ENCODE measurements at regions not wholly inside any gene's neighbourhood (a gene's known extent, or its start where the extent isn't known, plus 50 kb on each side); places are given as distances from the start of the nearest gene placed in this dataset.
A peak's percentile ranks its signal among the peaks of the same experiment; 100 is the strongest.

DNA sequence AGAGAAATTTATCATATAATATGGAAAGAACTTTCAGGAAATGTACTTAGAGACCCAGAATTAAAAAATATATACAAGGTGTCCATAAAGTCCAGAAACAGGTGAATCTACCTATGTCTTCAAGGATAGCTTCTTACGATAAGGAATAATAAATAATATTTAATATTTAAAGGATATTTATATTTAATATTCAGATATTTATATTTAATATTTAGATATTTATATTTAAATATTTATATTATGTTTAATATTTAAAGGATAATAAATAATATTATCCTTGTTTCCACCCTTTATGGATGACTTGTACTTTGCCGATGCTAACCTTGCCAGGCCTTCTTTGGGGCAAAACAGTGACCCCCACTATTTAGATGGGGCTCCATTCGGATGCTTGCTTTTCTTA, 169.5 kb upstream of the CADM1 start:
- no peak for DNase-seq (ENCODE audit: low read depth)

DNA sequence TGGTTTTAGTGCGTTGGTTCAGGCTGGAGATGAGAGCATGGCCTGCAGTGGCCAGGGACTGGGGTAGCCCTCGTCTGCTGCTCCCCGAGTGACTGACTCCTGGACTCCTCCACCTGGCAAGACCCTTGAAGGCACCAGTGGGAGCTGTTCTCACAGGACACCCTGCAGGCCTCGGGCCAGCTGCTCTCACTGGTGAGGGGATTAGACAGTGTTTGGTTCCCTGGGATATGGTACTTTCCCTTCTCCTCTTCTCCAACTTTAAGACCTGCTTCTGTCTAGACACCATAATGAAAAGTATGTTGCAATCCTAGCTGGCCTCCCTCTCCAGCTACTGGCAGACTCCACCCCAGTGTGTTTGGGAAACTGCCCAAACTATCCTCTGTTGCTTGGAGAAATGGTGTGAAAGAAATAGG, 168.8 kb upstream of the CADM1 start:
- DNase-seq (ENCODE audit: low read depth) = peak; percentile 41

- DNase-seq (ENCODE audit: low read depth) = no peak
Observed at GRCh38 chr11:115672412-115672811, 168.2 kb upstream of the CADM1 start.

GRCh38 chr11:115670538-115671205, 166.5 kb upstream of the CADM1 start:
- DNase-seq (ENCODE audit: low read depth) = no peak

GRCh38 chr11:115665958-115666357, 161.7 kb upstream of the CADM1 start:
- peak; percentile 35 for DNase-seq (ENCODE audit: low read depth)

GRCh38 chr11:115665175-115665821, 161.1 kb upstream of the CADM1 start:
- DNase-seq (ENCODE audit: low read depth) = peak; percentile 34

GRCh38 chr11:115664313-115664712, 160.1 kb upstream of the CADM1 start:
- no peak for DNase-seq (ENCODE audit: low read depth)

DNA sequence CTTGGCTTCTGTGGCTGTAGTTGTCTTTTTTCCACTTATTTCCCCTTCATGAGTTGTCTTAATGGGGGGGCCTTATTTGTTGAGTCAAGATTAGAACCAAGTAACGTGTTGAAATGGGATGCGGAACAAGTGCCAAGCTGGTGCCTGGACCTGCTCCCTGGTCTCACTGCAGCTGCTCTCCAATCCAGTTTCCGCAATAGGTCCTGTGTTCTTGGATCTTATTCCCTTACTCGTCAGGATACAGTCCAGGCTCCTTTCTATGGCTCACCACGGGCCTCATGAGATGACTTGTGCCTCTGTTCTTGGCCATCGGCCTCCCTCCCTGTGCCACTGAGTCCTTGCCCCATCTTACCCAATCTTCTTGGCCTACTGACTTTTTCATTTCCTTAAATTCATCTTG, 159.6 kb upstream of the CADM1 start:
- no peak for DNase-seq (ENCODE audit: low read depth)

DNA sequence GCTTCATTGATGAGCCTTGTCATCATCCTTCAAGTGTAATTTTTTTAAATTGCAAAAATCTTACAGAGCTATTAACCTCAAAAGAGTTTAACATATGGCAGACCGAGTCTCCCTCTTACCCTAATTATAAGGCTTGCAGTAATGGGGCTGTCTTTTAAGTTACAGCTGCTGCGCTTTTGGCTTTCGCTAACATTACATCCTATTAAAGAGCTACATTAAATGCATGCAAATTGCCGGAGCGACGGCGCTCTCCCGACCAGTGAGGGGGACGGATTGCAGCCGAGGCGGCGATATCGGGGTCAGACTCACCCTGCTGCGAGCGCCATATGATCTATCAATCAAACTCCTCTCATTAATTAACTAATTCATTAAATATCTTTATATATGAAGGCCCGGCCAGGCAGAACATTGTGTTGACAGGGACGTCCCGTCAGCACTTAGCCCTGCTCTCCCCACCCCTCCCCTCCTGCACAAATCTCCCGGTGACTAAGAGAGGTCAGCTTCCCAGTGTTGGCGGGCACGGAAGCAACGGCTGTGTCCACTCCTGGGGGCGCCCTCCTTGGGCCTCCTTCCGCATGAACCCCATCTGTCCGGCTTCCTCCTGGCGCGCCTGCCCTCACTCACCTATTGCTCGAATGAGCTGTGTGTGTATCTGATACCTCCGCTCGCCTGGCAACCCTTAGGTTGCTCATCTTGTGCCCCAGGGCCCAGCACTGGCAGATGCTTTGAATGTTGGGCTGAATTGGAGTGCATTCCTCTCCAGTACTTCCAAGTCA, 156.0 kb upstream of the CADM1 start:
- peak; percentile 53 for DNase-seq (ENCODE audit: low read depth)

GRCh38 chr11:115659061-115659963, 155.1 kb upstream of the CADM1 start:
- DNase-seq (ENCODE audit: low read depth) = peak; percentile 40

DNA sequence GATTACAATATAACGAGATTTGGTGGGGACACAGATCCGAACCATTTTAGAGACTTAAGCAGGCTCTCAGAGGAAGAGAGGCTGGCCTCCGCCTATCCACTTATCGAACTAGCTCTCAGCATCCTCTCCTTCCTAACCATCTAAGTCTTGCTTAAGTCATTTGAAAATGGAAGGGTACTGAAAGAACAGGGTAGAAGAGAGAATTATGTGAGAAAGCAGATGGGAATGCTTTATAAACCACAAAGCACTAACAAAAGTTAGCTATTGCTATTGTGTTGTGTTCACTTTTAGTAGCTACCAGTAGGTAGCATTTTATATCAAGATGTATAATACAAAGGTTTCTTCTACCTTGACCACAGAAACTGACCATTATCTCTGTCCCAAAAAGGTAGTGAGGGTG, 153.4 kb upstream of the CADM1 start:
- peak; percentile 53 for DNase-seq (ENCODE audit: low read depth)

- peak; percentile 52 for DNase-seq (ENCODE audit: low read depth)
Observed at GRCh38 chr11:115656669-115657068, 152.5 kb upstream of the CADM1 start.

GRCh38 chr11:115656041-115656440, 151.8 kb upstream of the CADM1 start:
- DNase-seq (ENCODE audit: low read depth) = no peak

DNA sequence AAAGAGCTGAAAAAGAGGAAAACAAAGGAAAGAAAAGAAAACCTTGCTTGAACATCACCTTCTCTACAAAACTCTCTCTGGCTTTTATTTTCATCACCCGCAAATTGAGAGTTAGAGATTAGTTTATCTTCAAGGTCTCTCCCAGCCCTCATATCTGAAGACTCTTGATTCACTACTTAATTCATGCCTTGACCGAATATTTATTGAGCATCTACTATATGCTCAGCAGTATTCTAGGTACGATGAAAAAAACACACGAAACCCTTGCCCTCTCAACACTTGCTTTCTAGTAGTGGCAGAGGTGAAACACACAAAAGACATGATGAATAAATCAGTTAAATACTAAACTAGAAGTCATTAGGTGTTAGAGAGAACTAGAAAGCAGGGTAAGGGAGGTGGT, 150.6 kb upstream of the CADM1 start:
- DNase-seq (ENCODE audit: low read depth) = no peak

- DNase-seq (ENCODE audit: low read depth) = peak; percentile 76
Observed at GRCh38 chr11:115653926-115654325, 149.7 kb upstream of the CADM1 start.

DNA sequence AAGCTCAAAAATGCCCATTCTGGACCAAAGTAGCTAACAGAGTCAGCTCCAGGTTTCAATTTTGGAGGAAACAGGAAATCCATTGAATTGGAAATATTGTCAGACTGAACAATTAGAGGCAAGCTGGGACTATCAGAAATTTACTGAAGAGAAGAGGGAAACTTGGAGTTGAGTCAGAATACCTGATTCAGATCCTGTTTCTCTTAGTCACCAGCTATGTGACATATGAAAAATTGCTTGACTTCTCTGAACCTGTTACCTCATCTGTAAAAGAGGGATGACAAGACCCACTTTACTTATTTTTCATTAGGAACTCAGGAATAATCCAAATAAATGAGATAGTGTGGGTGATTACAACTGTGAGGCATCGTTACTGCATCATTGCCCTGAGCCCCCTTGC, 148.9 kb upstream of the CADM1 start:
- DNase-seq (ENCODE audit: low read depth) = peak; percentile 66

DNA sequence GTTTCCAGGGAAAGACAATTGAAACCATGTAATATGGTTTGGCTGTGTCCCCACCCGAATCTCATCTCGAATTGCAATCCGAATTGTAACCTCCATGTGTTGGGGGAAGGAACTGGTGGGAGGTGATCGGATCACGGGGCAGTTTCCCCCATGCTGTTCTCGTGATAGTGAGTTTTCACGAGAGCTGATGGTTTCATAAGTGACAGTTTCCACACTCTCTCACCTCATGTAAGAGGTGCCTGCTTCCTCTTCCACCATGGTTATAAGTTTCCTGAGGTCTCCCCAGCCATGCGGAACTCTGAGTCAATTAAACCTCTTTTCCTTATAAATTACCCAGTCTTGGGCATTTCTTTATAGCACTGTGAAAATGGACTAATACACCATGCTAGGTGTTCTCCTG, 148.3 kb upstream of the CADM1 start:
- DNase-seq (ENCODE audit: low read depth) = no peak

GRCh38 chr11:115652094-115652493, 147.9 kb upstream of the CADM1 start:
- no peak for DNase-seq (ENCODE audit: low read depth)

DNA sequence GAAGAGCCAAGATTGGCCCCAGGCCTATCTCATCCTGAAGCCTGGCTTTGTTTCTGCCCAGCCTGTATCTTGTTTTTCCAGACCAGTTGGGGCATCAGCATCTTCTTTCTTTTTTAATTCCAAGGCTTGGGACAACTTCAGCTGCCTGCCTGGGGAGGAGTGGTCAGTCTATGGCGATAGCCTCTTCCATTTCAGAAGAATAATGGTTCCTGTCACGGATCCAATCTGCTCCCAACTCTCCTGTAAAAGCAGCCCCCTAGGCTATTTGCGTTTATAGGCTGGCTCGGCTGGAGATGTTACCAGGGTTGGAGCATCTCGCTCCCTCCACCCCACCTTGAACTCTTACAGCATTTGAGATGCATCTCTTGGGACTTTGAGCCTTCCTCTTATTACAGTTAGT, 145.2 kb upstream of the CADM1 start:
- DNase-seq (ENCODE audit: low read depth) = no peak

- peak; percentile 45 for DNase-seq (ENCODE audit: low read depth)
Observed at GRCh38 chr11:115645631-115646317, 141.6 kb upstream of the CADM1 start.

- DNase-seq (ENCODE audit: low read depth) = no peak
Observed at GRCh38 chr11:115644856-115645255, 140.6 kb upstream of the CADM1 start.

Data from M059J (cell line).